DND-41 (cell line): ENCODE measurements at regions not wholly inside any gene's neighbourhood (a gene's known extent, or its start where the extent isn't known, plus 50 kb on each side); places are given as distances from the start of the nearest gene placed in this dataset.

Experiments
- CTCF ChIP-seq: IDR thresholded peaks from 2 replicates; pipeline ENCODE4 v1.5.1; 2012; ENCODE audit warnings: borderline replicate concordance, low read length, moderate library complexity, mild to moderate bottlenecking; ENCODE audit not compliant: poor library complexity, severe bottlenecking; ENCODE audit errors: extremely low read depth
- EZH2 ChIP-seq: IDR thresholded peaks from 3 replicates; pipeline ENCODE4 v1.6.1; 2012; ENCODE audit warnings: borderline replicate concordance, low read depth, mild to moderate bottlenecking, moderate library complexity, low read length, inconsistent platforms; ENCODE audit not compliant: severe bottlenecking

- no peak for TF ChIP-seq CTCF
- TF ChIP-seq EZH2: no peak
These were observed 528.1 kb upstream of the CDH8 start for GRCh38 chr16:62564291-62564690.
